Neural cell (in vitro differentiated cells): ENCODE measurements at regions not wholly inside any gene's neighbourhood (a gene's known extent, or its start where the extent isn't known, plus 50 kb on each side); places are given as distances from the start of the nearest gene placed in this dataset.

Experiments
- H2AFZ ChIP-seq: fragments of 200-600, 300-800 bp; sonication (generic), shearing (Covaris generic); 2 replicates; pipeline ENCODE4 v1.6.0; 2014; ENCODE audit warnings: low read depth, mild to moderate bottlenecking, antibody characterized with exemption, low read length, moderate library complexity
- H3F3A ChIP-seq: fragments of 200-600 bp; shearing (Covaris generic); 2 replicates; pipeline ENCODE4 v1.6.1; 2016; ENCODE audit warnings: mild to moderate bottlenecking, moderate library complexity, mixed read lengths, antibody characterized with exemption, low read length; ENCODE audit not compliant: insufficient read depth, poor library complexity, severe bottlenecking
- H3K27ac ChIP-seq: fragments of 200-600, 300-800 bp; sonication (generic), shearing (Covaris generic); 2 replicates; pipeline ENCODE4 v1.5.1; 2014; ENCODE audit warnings: mild to moderate bottlenecking, low read length, moderate library complexity
- H3K27me3 ChIP-seq: fragments of 300-800, 200-600 bp; sonication (generic), shearing (Covaris generic); 2 replicates; pipeline ENCODE4 v1.6.0; 2014; ENCODE audit warnings: mild to moderate bottlenecking, low read depth, low read length, moderate library complexity; ENCODE audit not compliant: insufficient read depth
- H3K36me3 ChIP-seq: fragments of 300-800, 200-600 bp; sonication (generic), shearing (Covaris generic); 2 replicates; pipeline ENCODE4 v1.5.1; 2014; ENCODE audit warnings: mild to moderate bottlenecking, antibody characterized with exemption, low read length, moderate library complexity; ENCODE audit not compliant: insufficient read depth
- H3K4me2 ChIP-seq: fragments of 300-800, 200-600 bp; sonication (generic), shearing (Covaris generic); 2 replicates; pipeline ENCODE4 v1.6.0; 2014; ENCODE audit warnings: mild to moderate bottlenecking, low read length
- H3K4me3 ChIP-seq: fragments of 300-800, 200-600 bp; sonication (generic), shearing (Covaris generic); 2 replicates; pipeline ENCODE4 v1.5.1; 2014; ENCODE audit warnings: mild to moderate bottlenecking, low read length, moderate library complexity
- H3K79me2 ChIP-seq: fragments of 200-600 bp; shearing (Covaris generic); replicated peaks from 2 replicates; pipeline ENCODE4 v1.6.0; 2014; ENCODE audit warnings: mild to moderate bottlenecking, low read length, moderate library complexity; ENCODE audit not compliant: insufficient read depth
- H3K9ac ChIP-seq: fragments of 300-800, 200-600 bp; sonication (generic), shearing (Covaris generic); 2 replicates; pipeline ENCODE4 v1.6.1; 2016; ENCODE audit warnings: mild to moderate bottlenecking, low read length, mixed read lengths
- H3K9me2 ChIP-seq: fragments of 200-600 bp; shearing (Covaris generic); 2 replicates; pipeline ENCODE4 v1.6.1; 2016; ENCODE audit warnings: mild to moderate bottlenecking, low read length, mixed read lengths; ENCODE audit not compliant: insufficient read depth
- H3K9me3 ChIP-seq: fragments of 200-600, 300-800 bp; sonication (generic), shearing (Covaris generic); 2 replicates; pipeline ENCODE4 v1.6.1; 2016; ENCODE audit warnings: mild to moderate bottlenecking, mixed run types, low read length, moderate library complexity, mixed read lengths
- H4K20me1 ChIP-seq: fragments of 200-600 bp; shearing (Covaris generic); 2 replicates; pipeline ENCODE4 v1.6.1; 2016; ENCODE audit warnings: mild to moderate bottlenecking, mixed run types; ENCODE audit not compliant: insufficient read depth
- CTCF ChIP-seq: fragments of 450-650 bp; IDR thresholded peaks from 2 replicates; pipeline ENCODE4 v1.5.1; 2014; ENCODE audit warnings: antibody characterized with exemption, mild to moderate bottlenecking, moderate library complexity; ENCODE audit not compliant: poor library complexity, severe bottlenecking
- EP300 ChIP-seq: fragments of 450-650 bp; conservative IDR thresholded peaks from 2 replicates; pipeline ENCODE4 v1.6.1; 2014; ENCODE audit warnings: antibody characterized with exemption, mild to moderate bottlenecking, moderate library complexity; ENCODE audit not compliant: poor library complexity, severe bottlenecking
- EZH2 ChIP-seq: fragments of 200-600, 300-800 bp; shearing (Covaris generic), sonication (generic); IDR thresholded peaks from 2 replicates; pipeline ENCODE4 v1.6.1; 2014; ENCODE audit warnings: antibody characterized with exemption, low read length, borderline replicate concordance, mild to moderate bottlenecking; ENCODE audit not compliant: insufficient read depth, poor library complexity, severe bottlenecking
- MXI1 ChIP-seq: fragments of 450-650 bp; conservative IDR thresholded peaks from 2 replicates; pipeline ENCODE4 v1.6.1; 2014; ENCODE audit warnings: antibody characterized with exemption, mild to moderate bottlenecking; ENCODE audit not compliant: poor library complexity, severe bottlenecking
- POLR2AphosphoS5 ChIP-seq: IDR thresholded peaks from 2 replicates; pipeline ENCODE4 v1.6.1; 2012
- RAD21 ChIP-seq: fragments of 450-650 bp; conservative IDR thresholded peaks from 2 replicates; pipeline ENCODE4 v1.6.1; 2014; ENCODE audit warnings: antibody characterized with exemption, mild to moderate bottlenecking, moderate library complexity
- REST ChIP-seq: IDR thresholded peaks from 2 replicates; pipeline ENCODE4 v1.6.1; 2012; ENCODE audit warnings: borderline replicate concordance
- SMC3 ChIP-seq: fragments of 450-650 bp; conservative IDR thresholded peaks from 2 replicates; pipeline ENCODE4 v1.6.1; 2014; ENCODE audit warnings: antibody characterized with exemption, mild to moderate bottlenecking, moderate library complexity; ENCODE audit not compliant: poor library complexity
- TAF1 ChIP-seq: IDR thresholded peaks from 2 replicates; pipeline ENCODE4 v1.6.1; 2012; ENCODE audit warnings: low read depth

GRCh38 chr20:40771848-40772511 is 82.9 kb upstream of the MAFB start:
- Histone ChIP-seq H3K36me3 (no peaks in the 10 kb centered on the region), H2AFZ (no peak overlapping the region), H3K9ac (no peak overlapping the region), H3K27ac (no peak overlapping the region), H3F3A (no peaks in the 10 kb centered on the region), H3K9me3 (no peaks in the 10 kb centered on the region), H3K27me3 (no peaks in the 10 kb centered on the region), H3K79me2 (no peaks in the 10 kb centered on the region), H3K9me2 (no peaks in the 10 kb centered on the region), H3K4me3 (no peak overlapping the region), H4K20me1 (no peaks in the 10 kb centered on the region), H3K4me2 (no peak overlapping the region)
- no peak for TF ChIP-seq TAF1
- no peak for TF ChIP-seq MXI1
- TF ChIP-seq EP300: no peak
- no peak for TF ChIP-seq POLR2AphosphoS5
- TF ChIP-seq CTCF: no peak
- TF ChIP-seq RAD21: no peak
- no peak for TF ChIP-seq REST
- no peak for TF ChIP-seq EZH2
- TF ChIP-seq SMC3: no peak

- no peaks in the 10 kb centered on the region for H3K36me3 ChIP-seq
- no peaks in the 10 kb centered on the region for H3F3A ChIP-seq
- no peak overlapping the region for H3K4me3 ChIP-seq
Measured at GRCh38 chr20:40773376-40773775, 84.3 kb upstream of the MAFB start.

More at GRCh38 chr20:40773376-40773775, 84.3 kb upstream of the MAFB start:
- Histone ChIP-seq H3K27me3 (no peaks in the 10 kb centered on the region), H4K20me1 (no peaks in the 10 kb centered on the region), H3K9ac (no peak overlapping the region), H2AFZ (no peak overlapping the region), H3K9me2 (no peaks in the 10 kb centered on the region), H3K79me2 (no peaks in the 10 kb centered on the region), H3K4me2 (no peak overlapping the region), H3K9me3 (no peaks in the 10 kb centered on the region), H3K27ac (no peak overlapping the region)
- TF ChIP-seq SMC3: no peak
- TF ChIP-seq REST: no peak
- no peak for TF ChIP-seq TAF1
- TF ChIP-seq MXI1: no peak
